OCI-LY7 (cell line): ENCODE measurements at regions not wholly inside any gene's neighbourhood (a gene's known extent, or its start where the extent isn't known, plus 50 kb on each side); places are given as distances from the start of the nearest gene placed in this dataset.

Experiments used
- BruUV-seq: library from RNA; stranded (reverse); fragments of 400-500 nt; replicated peaks from 2 replicates; lab custom pipeline; 2021; lab: Mats Ljungman, UMichigan
- CTCF ChIA-PET: fragments of 300-600 bp; sonication (Branson Sonifier 250); formaldehyde crosslinking; loops from one replicate; lab custom pipeline; 2022; ENCODE audit warnings: antibody characterized with exemption; ENCODE audit not compliant: unreplicated experiment; lab: Charles Lee
- POLR2A ChIA-PET: fragments of 300-600 bp; sonication (Branson Sonifier 250); formaldehyde crosslinking; loops from one replicate; lab custom pipeline; 2022; ENCODE audit warnings: antibody characterized with exemption; lab: Charles Lee
- DNase-seq: peaks from one replicate; pipeline ENCODE4 v3.0.0-alpha.2; 2015; ENCODE audit warnings: low spot score
- H2AFZ ChIP-seq: fragments of 200-600 bp; sonication (generic), shearing (Covaris generic); 2 replicates; pipeline ENCODE4 v1.6.1; 2014; ENCODE audit warnings: mild to moderate bottlenecking, antibody characterized with exemption, low read length, moderate library complexity
- H3K27ac ChIP-seq: fragments of 200-600 bp; sonication (generic); 2 replicates; pipeline ENCODE4 v1.5.1; 2014; ENCODE audit warnings: mixed run types, low read depth, mild to moderate bottlenecking, moderate library complexity, low read length, inconsistent platforms; ENCODE audit not compliant: poor library complexity, severe bottlenecking
- H3K36me3 ChIP-seq: fragments of 200-600 bp; sonication (generic); 2 replicates; pipeline ENCODE4 v1.6.1; 2014; ENCODE audit warnings: mild to moderate bottlenecking, antibody characterized with exemption, low read length, moderate library complexity, mixed read lengths; ENCODE audit not compliant: insufficient read depth
- H3K4me1 ChIP-seq: fragments of 200-600 bp; sonication (generic); 2 replicates; pipeline ENCODE4 v1.5.1; 2014; ENCODE audit warnings: mild to moderate bottlenecking, low read length; ENCODE audit not compliant: insufficient read depth, poor library complexity, severe bottlenecking
- H3K4me2 ChIP-seq: fragments of 200-600 bp; sonication (generic); 2 replicates; pipeline ENCODE4 v1.6.1; 2014; ENCODE audit warnings: mild to moderate bottlenecking, low read length
- H3K4me3 ChIP-seq: fragments of 200-600 bp; sonication (generic); 2 replicates; pipeline ENCODE4 v1.5.1; 2014; ENCODE audit warnings: mild to moderate bottlenecking, low read depth, low read length; ENCODE audit not compliant: poor library complexity, severe bottlenecking
- H3K79me2 ChIP-seq: fragments of 200-600 bp; sonication (generic); 2 replicates; pipeline ENCODE4 v1.6.1; 2016; ENCODE audit warnings: low read depth, mild to moderate bottlenecking, low read length, moderate library complexity, mixed read lengths; ENCODE audit not compliant: insufficient read depth
- H3K9me2 ChIP-seq: fragments of 200-600 bp; sonication (generic); 2 replicates; pipeline ENCODE4 v1.6.1; 2016; ENCODE audit warnings: mild to moderate bottlenecking, low read length, mixed read lengths; ENCODE audit not compliant: insufficient read depth
- H3K9me3 ChIP-seq: fragments of 200-600 bp; sonication (generic); 2 replicates; pipeline ENCODE4 v1.6.1; 2014; ENCODE audit warnings: mild to moderate bottlenecking, mixed run types, low read length, mixed read lengths
- H4K20me1 ChIP-seq: fragments of 200-600 bp; sonication (generic); 2 replicates; pipeline ENCODE4 v1.6.1; 2014; ENCODE audit warnings: mild to moderate bottlenecking, antibody characterized with exemption, low read length, moderate library complexity, mixed read lengths; ENCODE audit not compliant: insufficient read depth
- EZH2phosphoT487 ChIP-seq: fragments of 200-600 bp; sonication (generic); IDR thresholded peaks from 2 replicates; pipeline ENCODE4 v1.6.1; 2018; ENCODE audit warnings: low read depth, borderline replicate concordance, mild to moderate bottlenecking, mixed run types, antibody characterized with exemption, low read length, moderate library complexity, mixed read lengths
- intact Hi-C: fragments of 100-400 bp; cut with micrococcal nuclease; formaldehyde crosslinking; loops from one replicate; pipeline ENCODE4 v1.10.0; 2022; ENCODE audit not compliant: unreplicated experiment
- TF ChIP-seq, protein P1 (sequence below): fragments of 200-600 bp; sonication (generic); conservative IDR thresholded peaks from 2 replicates; pipeline ENCODE4 v1.5.1; 2014; ENCODE audit warnings: mild to moderate bottlenecking, antibody characterized with exemption, low read length, moderate library complexity, mixed read lengths

DNA sequence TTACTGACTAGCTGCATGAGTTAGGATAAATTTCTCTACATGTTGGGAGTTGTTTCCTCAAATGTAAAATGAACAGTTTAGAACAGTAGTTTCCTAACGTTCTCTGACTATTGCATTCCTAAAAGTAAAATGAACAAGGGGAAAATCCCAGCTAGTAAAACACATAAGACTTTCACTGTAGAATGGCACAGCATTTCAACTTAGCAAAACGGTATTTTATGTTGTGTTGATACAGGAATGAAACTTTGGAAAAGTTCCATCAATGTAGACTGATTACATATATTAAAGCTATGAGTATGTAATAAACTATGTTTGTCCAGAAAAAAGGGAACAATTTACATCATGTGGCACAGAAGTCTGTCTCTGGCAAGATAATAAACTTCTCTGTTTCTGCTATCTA is 297.4 kb upstream of the EPHA3 start:
- Histone ChIP-seq H3K36me3 (no peaks in the 10 kb centered on the region), H3K9me3 (no peaks in the 10 kb centered on the region), H3K4me1 (no peaks in the 10 kb centered on the region), H3K4me3 (no peak overlapping the region), H3K27ac (no peak overlapping the region), H4K20me1 (no peaks in the 10 kb centered on the region), H3K79me2 (no peaks in the 10 kb centered on the region), H2AFZ (no peak overlapping the region), H3K9me2 (no peaks in the 10 kb centered on the region), H3K4me2 (no peak overlapping the region)
- POLR2A ChIA-PET, result interaction anchor here (1.1 kb wide), 1 partner anchor 281 kb away, joined by 3 read pairs; no protein-coding TSS in a partner anchor
- CTCF ChIA-PET, result no interaction called here
- TF ChIP-seq EZH2phosphoT487, result no peak
- TF ChIP-seq, protein P1, sequence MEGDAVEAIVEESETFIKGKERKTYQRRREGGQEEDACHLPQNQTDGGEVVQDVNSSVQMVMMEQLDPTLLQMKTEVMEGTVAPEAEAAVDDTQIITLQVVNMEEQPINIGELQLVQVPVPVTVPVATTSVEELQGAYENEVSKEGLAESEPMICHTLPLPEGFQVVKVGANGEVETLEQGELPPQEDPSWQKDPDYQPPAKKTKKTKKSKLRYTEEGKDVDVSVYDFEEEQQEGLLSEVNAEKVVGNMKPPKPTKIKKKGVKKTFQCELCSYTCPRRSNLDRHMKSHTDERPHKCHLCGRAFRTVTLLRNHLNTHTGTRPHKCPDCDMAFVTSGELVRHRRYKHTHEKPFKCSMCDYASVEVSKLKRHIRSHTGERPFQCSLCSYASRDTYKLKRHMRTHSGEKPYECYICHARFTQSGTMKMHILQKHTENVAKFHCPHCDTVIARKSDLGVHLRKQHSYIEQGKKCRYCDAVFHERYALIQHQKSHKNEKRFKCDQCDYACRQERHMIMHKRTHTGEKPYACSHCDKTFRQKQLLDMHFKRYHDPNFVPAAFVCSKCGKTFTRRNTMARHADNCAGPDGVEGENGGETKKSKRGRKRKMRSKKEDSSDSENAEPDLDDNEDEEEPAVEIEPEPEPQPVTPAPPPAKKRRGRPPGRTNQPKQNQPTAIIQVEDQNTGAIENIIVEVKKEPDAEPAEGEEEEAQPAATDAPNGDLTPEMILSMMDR, result no peak
- intact Hi-C loops, result no loop called here
- no peak for DNase-seq
- BruUV-seq, result no TSS peak

DNA sequence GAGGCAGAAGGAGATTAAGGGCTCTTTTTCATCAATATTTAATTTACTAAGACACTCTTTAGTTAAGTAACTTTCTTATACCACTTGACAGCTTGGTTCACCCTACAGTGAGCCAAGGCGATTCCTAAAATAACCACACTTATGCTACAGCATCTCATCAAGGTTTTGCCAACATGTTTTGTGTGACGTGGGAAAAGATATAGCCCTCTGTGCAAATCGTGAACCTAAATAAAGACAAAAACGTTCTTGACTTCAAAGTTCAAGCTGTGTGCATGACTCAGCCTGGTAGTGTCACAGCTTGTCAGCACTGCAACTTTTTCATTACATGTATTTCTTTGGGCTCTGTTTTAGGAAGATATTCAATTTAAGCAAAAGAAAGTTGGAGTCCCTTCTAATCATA is 297.0 kb upstream of the EPHA3 start:
- H3K4me1 ChIP-seq, result no peaks in the 10 kb centered on the region
- no peak for DNase-seq
- ChIA-PET POLR2A (interaction anchor here (1.1 kb wide), 1 partner anchor 281 kb away, joined by 3 read pairs; no protein-coding TSS in a partner anchor), CTCF (no interaction called here)
- H4K20me1 ChIP-seq, result no peaks in the 10 kb centered on the region
- H3K27ac ChIP-seq, result no peak overlapping the region
- H3K4me3 ChIP-seq, result no peak overlapping the region
- H3K79me2 ChIP-seq, result no peaks in the 10 kb centered on the region
- intact Hi-C loops, result no loop called here
- TF ChIP-seq EZH2phosphoT487, result no peak
- TF ChIP-seq, protein P1, result no peak
- no peak overlapping the region; the same call in 1 of the 2 replicates for H2AFZ ChIP-seq
- H3K9me2 ChIP-seq, result no peaks in the 10 kb centered on the region
- no TSS peak for BruUV-seq
- no peak overlapping the region for H3K4me2 ChIP-seq
- no peaks in the 10 kb centered on the region for H3K36me3 ChIP-seq
- H3K9me3 ChIP-seq, result no peaks in the 10 kb centered on the region

DNA sequence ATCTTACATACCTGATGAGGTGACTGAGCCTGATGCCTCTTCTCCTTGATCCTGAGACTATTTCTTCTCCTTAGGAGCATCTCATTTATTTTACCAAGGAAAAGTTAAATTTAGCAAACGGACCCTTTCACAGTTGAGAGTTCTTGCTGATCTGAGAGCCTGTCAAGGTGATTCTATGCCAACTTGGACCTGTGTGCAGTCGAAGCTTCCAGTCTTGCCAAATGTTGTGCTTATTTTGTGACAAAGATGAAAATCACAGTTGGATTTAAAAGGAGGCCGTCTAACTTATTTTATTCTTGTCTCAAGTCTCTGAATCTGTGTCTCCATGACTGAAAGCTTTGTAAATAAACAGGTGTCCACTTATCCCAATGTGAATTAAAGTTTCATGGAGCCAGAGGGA is 296.3 kb upstream of the EPHA3 start:
- H3K4me3 ChIP-seq, result no peak overlapping the region
- H3K4me2 ChIP-seq, result no peak overlapping the region
- no peak for DNase-seq
- H2AFZ ChIP-seq, result no peak overlapping the region
- H4K20me1 ChIP-seq, result no peaks in the 10 kb centered on the region
- intact Hi-C loops, result no loop called here
- no peaks in the 10 kb centered on the region for H3K36me3 ChIP-seq
- H3K27ac ChIP-seq, result no peak overlapping the region
- no peaks in the 10 kb centered on the region for H3K9me2 ChIP-seq
- TF ChIP-seq EZH2phosphoT487, result no peak
- TF ChIP-seq, protein P1, result no peak
- H3K9me3 ChIP-seq, result no peaks in the 10 kb centered on the region
- no peaks in the 10 kb centered on the region for H3K79me2 ChIP-seq
- ChIA-PET CTCF (no interaction called here), POLR2A (interaction anchor here (1.1 kb wide), 1 partner anchor 280 kb away, joined by 3 read pairs; no protein-coding TSS in a partner anchor)
- no peaks in the 10 kb centered on the region for H3K4me1 ChIP-seq
- no TSS peak for BruUV-seq
